GM21360 (cell line): ENCODE measurements at regions not wholly inside any gene's neighbourhood (a gene's known extent, or its start where the extent isn't known, plus 50 kb on each side); places are given as distances from the start of the nearest gene placed in this dataset.

Experiments used
- ATAC-seq: cut with Tn5 transposase; IDR thresholded peaks from one replicate; pipeline ENCODE4 v1.9.1; 2021; ENCODE audit warnings: mild to moderate bottlenecking, moderate library complexity; ENCODE audit not compliant: unreplicated experiment

DNA sequence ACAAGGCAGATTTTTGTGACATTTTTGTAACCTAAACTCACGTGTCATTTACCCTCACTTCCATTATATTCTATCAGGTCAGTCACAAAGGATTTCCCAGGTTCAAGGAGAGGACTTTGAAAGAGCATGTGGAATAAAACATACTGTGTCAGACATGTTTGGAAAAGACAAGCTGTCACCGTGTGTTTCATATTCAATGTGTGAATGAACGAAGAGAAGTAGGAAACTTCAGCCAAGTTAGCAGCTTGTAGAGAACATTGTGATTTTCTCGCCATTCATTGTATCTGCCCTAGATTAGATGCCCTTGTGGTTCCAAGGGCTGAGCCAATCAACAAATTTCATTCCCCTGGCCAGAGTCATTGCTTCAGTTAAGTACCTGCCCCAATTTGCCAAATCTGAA, 2288.9 kb upstream of the PCDH20 start:
- ATAC-seq = no peak

GRCh38 chr13:63700350-63700749, 2284.7 kb upstream of the PCDH20 start:
- no peak for ATAC-seq

- ATAC-seq = no peak
Measured at GRCh38 chr13:63699948-63700347, 2284.3 kb upstream of the PCDH20 start.

GRCh38 chr13:63696055-63696454, 2280.4 kb upstream of the PCDH20 start:
- ATAC-seq = no peak

- ATAC-seq = no peak
Measured at GRCh38 chr13:63693696-63694095, 2278.0 kb upstream of the PCDH20 start.

- no peak for ATAC-seq
Measured at GRCh38 chr13:63691474-63691873, 2275.8 kb upstream of the PCDH20 start.

GRCh38 chr13:63690672-63691071, 2275.0 kb upstream of the PCDH20 start:
- ATAC-seq = no peak

DNA sequence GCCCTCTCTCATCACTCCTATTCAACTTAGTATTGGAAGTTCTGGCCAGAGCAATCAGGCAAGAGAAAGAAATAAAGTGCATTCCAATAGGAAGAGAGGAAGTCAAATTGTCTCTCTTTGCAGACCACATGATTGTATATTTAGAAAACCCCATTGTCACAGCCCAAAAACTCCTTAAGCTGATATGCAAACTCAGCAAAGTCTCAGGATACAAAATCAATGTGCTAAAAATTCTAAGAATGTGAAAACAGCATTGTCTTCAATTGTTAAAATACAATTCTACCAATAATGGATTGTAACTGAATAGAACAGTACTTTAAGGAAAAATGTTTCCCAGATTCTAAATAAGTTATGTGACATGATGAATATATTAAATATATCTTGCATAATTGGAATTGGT, 2269.2 kb upstream of the PCDH20 start:
- no peak for ATAC-seq

- ATAC-seq = no peak
Measured at GRCh38 chr13:63680704-63681103, 2265.1 kb upstream of the PCDH20 start.

- ATAC-seq = no peak
Measured at GRCh38 chr13:63671296-63671695, 2255.6 kb upstream of the PCDH20 start.

DNA sequence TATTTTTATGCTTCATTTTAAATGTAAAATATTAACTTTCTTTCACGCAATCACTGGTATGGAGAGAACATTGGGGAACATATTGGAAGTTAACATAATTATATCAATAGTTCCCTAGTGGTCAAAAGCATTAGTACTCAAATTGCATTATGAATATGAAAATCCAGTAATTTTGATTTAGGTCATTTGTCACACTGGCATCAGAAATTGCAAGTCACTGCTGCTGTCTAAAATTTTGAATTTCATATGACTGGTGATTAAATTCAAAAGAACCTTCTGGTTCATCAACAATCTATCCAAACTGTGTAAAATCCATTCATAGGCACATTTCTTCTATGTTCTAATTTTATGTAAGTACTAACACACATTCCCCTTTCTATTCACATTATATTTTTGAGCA, 2235.7 kb upstream of the PCDH20 start:
- no peak for ATAC-seq

- no peak for ATAC-seq
Measured at GRCh38 chr13:63643543-63643942, 2227.9 kb upstream of the PCDH20 start.

DNA sequence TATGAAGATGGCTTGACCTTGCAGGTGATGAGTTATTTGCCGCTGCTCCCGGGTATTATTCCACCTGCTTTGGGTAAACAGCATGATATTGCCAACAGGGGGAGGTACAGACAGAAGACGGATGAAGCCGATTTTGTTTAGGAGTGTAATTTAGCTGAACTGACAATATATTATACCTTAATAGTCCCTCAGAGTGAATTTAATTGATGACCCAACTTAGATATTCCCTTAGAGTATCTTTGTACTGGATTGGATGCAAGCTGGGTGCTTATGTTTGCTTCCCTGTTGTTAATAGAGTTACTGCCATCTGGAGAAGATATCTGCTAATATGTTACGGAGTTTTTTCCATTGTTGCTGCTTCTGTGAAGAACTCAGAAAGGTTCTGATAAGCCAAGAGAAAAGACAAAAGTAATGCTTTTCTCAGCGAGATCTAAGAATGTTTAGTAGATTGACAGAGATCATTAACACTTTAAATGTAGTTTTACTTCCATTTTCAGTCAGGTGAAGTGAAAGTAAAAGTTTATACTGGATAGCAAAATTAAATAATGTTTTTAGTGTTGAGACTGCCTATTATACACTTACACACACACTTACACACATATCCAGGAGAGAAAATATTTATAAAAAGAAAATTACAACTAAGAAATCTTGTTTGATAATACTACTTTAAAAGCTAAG, 2220.8 kb upstream of the PCDH20 start:
- peak; percentile 58 for ATAC-seq

- ATAC-seq = no peak
Measured at GRCh38 chr13:63632321-63632720, 2216.7 kb upstream of the PCDH20 start.

GRCh38 chr13:63631006-63631405, 2215.4 kb upstream of the PCDH20 start:
- ATAC-seq = no peak

GRCh38 chr13:63629591-63629990, 2213.9 kb upstream of the PCDH20 start:
- ATAC-seq = no peak

DNA sequence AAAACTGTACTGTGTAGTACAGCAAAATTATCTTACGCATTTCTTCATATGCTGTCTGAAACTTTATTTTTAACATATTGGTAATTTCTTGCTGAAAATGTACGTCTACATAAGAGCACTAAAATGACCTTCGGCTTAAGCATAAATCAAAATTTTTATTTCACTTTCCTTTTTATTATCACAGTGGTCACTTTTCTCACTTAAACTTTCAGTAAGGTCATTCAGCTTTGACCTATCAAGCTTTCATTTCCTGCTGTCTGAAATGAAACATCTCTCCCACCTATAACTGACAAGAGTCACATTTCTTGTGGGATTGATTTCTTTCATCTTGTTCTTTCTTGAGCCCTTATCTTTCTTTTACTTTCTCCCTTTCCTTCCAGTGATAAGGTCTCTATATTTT, 2212.7 kb upstream of the PCDH20 start:
- ATAC-seq = no peak

DNA sequence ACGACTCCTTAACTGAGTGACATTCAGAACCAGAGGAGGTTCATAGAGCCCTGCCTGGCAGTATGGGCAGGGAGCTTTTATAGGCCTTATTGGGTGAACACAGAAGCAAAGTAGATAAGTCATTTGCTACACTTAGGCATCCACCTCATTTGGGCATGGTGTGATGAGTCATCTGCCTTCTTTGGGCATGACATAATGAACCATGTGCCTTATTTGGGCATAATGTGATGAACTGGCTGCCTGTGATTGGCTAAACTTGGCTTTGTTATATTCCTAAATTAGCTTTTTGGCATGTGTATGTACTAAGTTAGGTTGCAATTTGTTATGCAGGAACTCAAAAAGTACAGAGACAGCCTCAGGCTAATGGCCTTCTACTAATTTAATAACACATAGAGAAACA, 2210.2 kb upstream of the PCDH20 start:
- no peak for ATAC-seq

DNA sequence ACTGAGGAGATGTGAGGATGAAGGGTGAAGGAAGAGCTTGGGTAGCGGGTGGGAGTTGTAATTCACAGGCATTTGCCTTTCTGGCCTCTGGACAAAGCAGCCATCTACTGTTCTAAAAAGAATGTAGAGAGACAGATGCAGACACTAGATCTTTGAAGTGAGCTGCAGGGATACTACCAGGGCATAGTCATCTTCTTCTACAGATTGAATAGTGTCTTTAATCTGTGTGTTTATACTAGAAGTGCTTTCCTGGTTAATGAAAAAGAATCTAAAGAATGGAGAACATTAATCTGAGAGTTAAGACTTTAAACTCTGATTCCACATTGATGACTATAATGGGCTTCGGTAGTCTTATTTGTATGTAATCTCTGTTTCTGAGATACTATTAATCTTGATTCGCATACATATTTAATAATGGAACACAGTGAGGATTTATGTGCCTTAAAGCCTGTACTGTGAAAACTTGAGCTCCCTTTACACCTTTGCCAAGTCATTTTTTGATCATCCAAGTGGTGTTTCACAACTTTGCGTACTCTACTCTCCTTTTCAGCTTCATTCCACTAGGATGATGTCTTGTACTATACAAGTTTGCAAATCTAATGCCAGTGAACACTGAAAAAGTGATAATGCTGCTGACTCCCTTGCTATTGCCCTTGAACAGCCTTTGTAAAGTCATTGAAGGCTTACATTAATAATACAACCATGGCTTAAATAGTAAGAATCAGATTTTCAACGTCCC, 2199.4 kb upstream of the PCDH20 start:
- no peak for ATAC-seq

GRCh38 chr13:63607153-63607552, 2191.5 kb upstream of the PCDH20 start:
- ATAC-seq = no peak

GRCh38 chr13:63605962-63606361, 2190.3 kb upstream of the PCDH20 start:
- ATAC-seq = no peak

- ATAC-seq = no peak
Measured at GRCh38 chr13:63605403-63605802, 2189.8 kb upstream of the PCDH20 start.

DNA sequence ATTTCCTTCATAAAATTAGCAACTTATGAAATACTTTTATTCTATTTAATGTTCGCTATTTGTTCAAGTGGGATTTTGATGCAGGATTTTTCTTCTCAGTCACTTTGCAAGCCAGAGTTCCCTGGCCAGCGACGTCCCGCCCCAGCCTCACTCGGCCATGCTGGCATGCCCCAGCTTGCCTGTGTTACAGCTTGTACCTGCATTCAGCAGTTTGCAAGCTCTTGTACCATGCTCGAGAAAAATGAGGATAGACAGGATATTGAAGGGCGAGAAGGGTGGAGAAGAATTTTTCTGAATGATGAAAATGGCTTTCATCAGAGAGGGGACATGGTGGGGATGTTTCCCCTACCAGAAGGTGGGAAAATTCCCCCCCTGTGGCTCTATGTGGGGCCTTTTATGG, 2180.2 kb upstream of the PCDH20 start:
- no peak for ATAC-seq
